Gastrocnemius medialis (tissue), 4 donors: ENCODE measurements at regions not wholly inside any gene's neighbourhood (a gene's known extent, or its start where the extent isn't known, plus 50 kb on each side); places are given as distances from the start of the nearest gene placed in this dataset.

Experiments used
- ATAC-seq, 2 donors: fragments of 150-250 bp; one replicate each; pipeline ENCODE4 v1.9.1; 2016
- DNase-seq, 2 donors: peaks; one replicate each; pipeline ENCODE4 v3.0.0-alpha.2; 2019
- H3K27ac ChIP-seq, 4 donors: fragments of 200-600 bp; sonication (generic); 1 replicate in 1 of 4; 2 replicates in 3 of 4; pipeline ENCODE4 v1.5.1; 2016 to 2018; ENCODE audit warnings: mild to moderate bottlenecking in 2 of 4, moderate library complexity in 1 of 4
- H3K27me3 ChIP-seq, 3 donors: fragments of 200-600 bp; sonication (generic) in 2 of 3; 1 replicate in 1 of 3; 2 replicates in 2 of 3; pipeline versions ENCODE4 v1.5.1 to v1.6.0; 2016 to 2019; ENCODE audit warnings: mild to moderate bottlenecking in 1 of 3, moderate library complexity in 1 of 3
- H3K36me3 ChIP-seq, 2 donors: fragments of 200-600 bp; sonication (generic) in 1 of 2; one replicate each; pipeline ENCODE4 v1.5.1; 2017 to 2018
- H3K4me1 ChIP-seq, 2 donors: fragments of 200-600 bp; sonication (generic) in 1 of 2; one replicate each; pipeline ENCODE4 v1.5.1; 2016 to 2017; ENCODE audit warnings: mild to moderate bottlenecking in 2 of 2
- H3K4me3 ChIP-seq, 4 donors: fragments of 200-600 bp; sonication (generic) in 3 of 4; 1 replicate in 1 of 4; 2 replicates in 3 of 4; pipeline ENCODE4 v1.5.1; 2016 to 2019; ENCODE audit warnings: mild to moderate bottlenecking in 2 of 4
- H3K9me3 ChIP-seq, 3 donors: fragments of 200-600 bp; sonication (generic) in 2 of 3; 1 replicate in 1 of 3; 2 replicates in 2 of 3; pipeline ENCODE4 v1.5.1; 2016 to 2019
- CTCF ChIP-seq, 5 experiments: fragments of 450-650 bp in 3 of 5; fragments of 200-600 bp in 2 of 5; sonication (generic) in 2 of 5; IDR thresholded peaks in 4 of 5; conservative IDR thresholded peaks in 1 of 5; 1 replicate in 4 of 5; 2 replicates in 1 of 5; pipeline ENCODE4 v1.5.1; 2016 to 2019; ENCODE audit warnings: antibody characterized with exemption in 5 of 5, mild to moderate bottlenecking in 3 of 5, moderate library complexity in 3 of 5
- POLR2A ChIP-seq, 2 donors: fragments of 450-650 bp; IDR thresholded peaks; one replicate each; pipeline ENCODE4 v1.6.1; 2017; ENCODE audit warnings: antibody characterized with exemption in 2 of 2, mild to moderate bottlenecking in 2 of 2, moderate library complexity in 2 of 2
- in situ Hi-C, 4 donors: fragments of 200-750 bp; cut with MboI; loops; one replicate each; pipeline versions ENCODE4 v1.15.0 to v1.8.0; 2017; ENCODE audit warnings: low sequenced_read_pairs in 4 of 4
- intact Hi-C: fragments of 100-400 bp; cut with DNase I; formaldehyde crosslinking; loops from one replicate; pipeline ENCODE4 v1.15.1; 2023; ENCODE audit warnings: low total_unique reads

GRCh38 chr6:119479860-119480655, 130.5 kb upstream of the MAN1A1 start:
- H3K27me3 ChIP-seq: no peaks in the 10 kb centered on the region
- H3K4me1 ChIP-seq: no peaks in the 10 kb centered on the region
- H3K9me3 ChIP-seq: no peaks in the 10 kb centered on the region
- H3K36me3 ChIP-seq: no peaks in the 10 kb centered on the region
- no peak overlapping the region for H3K27ac ChIP-seq
- TF ChIP-seq CTCF (IDR thresholded peaks at IDR 0.05 in 4 of 5, conservative IDR thresholded peaks at IDR 0.05 in 1 of 5) (no peak), POLR2A (IDR thresholded peaks at IDR 0.05) (no peak)
- DNase-seq: no peak
- intact Hi-C loops (no loop called here), in situ Hi-C loops (no loop called here)
- no peak overlapping the region for H3K4me3 ChIP-seq
- ATAC-seq: no peak

GRCh38 chr6:119476554-119476953, 127.0 kb upstream of the MAN1A1 start:
- Histone ChIP-seq H3K9me3 (no peaks in the 10 kb centered on the region), H3K4me1 (no peaks in the 10 kb centered on the region), H3K27me3 (no peaks in the 10 kb centered on the region), H3K36me3 (no peaks in the 10 kb centered on the region), H3K27ac (no peak overlapping the region), H3K4me3 (no peak overlapping the region)
- intact Hi-C loops (no loop called here), in situ Hi-C loops (no loop called here)
- ATAC-seq (no peak), DNase-seq (no peak)
- TF ChIP-seq POLR2A (IDR thresholded peaks at IDR 0.05) (no peak), CTCF (IDR thresholded peaks at IDR 0.05 in 4 of 5, conservative IDR thresholded peaks at IDR 0.05 in 1 of 5) (no peak)

- no peaks in the 10 kb centered on the region for H3K4me1 ChIP-seq
- DNase-seq: no peak
- TF ChIP-seq CTCF (IDR thresholded peaks at IDR 0.05 in 4 of 5, conservative IDR thresholded peaks at IDR 0.05 in 1 of 5): no peak
- TF ChIP-seq POLR2A (IDR thresholded peaks at IDR 0.05): no peak
- no peak for ATAC-seq
- in situ Hi-C loops: no loop called here
- no peak overlapping the region for H3K27ac ChIP-seq
- no peaks in the 10 kb centered on the region for H3K27me3 ChIP-seq
- intact Hi-C loops: no loop called here
- no peak overlapping the region for H3K4me3 ChIP-seq
- H3K36me3 ChIP-seq: no peaks in the 10 kb centered on the region
- H3K9me3 ChIP-seq: no peaks in the 10 kb centered on the region
Measured at GRCh38 chr6:119476024-119476423, 126.5 kb upstream of the MAN1A1 start.

- TF ChIP-seq CTCF (IDR thresholded peaks at IDR 0.05 in 4 of 5, conservative IDR thresholded peaks at IDR 0.05 in 1 of 5): no peak
- in situ Hi-C loops: no loop called here
- Histone ChIP-seq H3K27me3 (no peaks in the 10 kb centered on the region), H3K4me3 (no peak overlapping the region), H3K27ac (no peak overlapping the region), H3K4me1 (no peaks in the 10 kb centered on the region), H3K36me3 (no peaks in the 10 kb centered on the region), H3K9me3 (no peaks in the 10 kb centered on the region)
- ATAC-seq: no peak
- no peak for DNase-seq
- intact Hi-C loops: no loop called here
Measured at GRCh38 chr6:119470893-119471542, 121.5 kb upstream of the MAN1A1 start.
